ENCODE measurements at regions not wholly inside any gene's neighbourhood (a gene's known extent, or its start where the extent isn't known, plus 50 kb on each side); places are given as distances from the start of the nearest gene placed in this dataset.

GRCh38 chr3:13966302-13966701 is 86.4 kb upstream of the WNT7A start:
- Histone ChIP-seq H3K9me3 (ENCODE audit: control insufficient read depth in 1 of 2, low read length in 2 of 2) (peaks cover 0 to 5% of the 10 kb centered on the region in 2 donors), H3K4me3 (ENCODE audit: low read depth in 1 of 2, low read length in 2 of 2) (no peak overlapping the region), H3K27ac (ENCODE audit: low read depth, low read length) (no peak overlapping the region), H3K27me3 (ENCODE audit: control insufficient read depth in 1 of 2, insufficient read depth in 2 of 2, low read length in 2 of 2) (no peaks in the 10 kb centered on the region), H3K4me1 (ENCODE audit: control insufficient read depth in 1 of 2, insufficient read depth in 2 of 2, low read length in 2 of 2) (no peaks in the 10 kb centered on the region), H3K36me3 (ENCODE audit: control insufficient read depth in 1 of 2, insufficient read depth in 2 of 2, low read length in 2 of 2) (no peaks in the 10 kb centered on the region), H3K9ac (ENCODE audit: low read depth in 1 of 2, low read length in 2 of 2) (no peak overlapping the region)

- Histone ChIP-seq H3K36me3 (ENCODE audit: control insufficient read depth in 1 of 2, insufficient read depth in 2 of 2, low read length in 2 of 2) (no peaks in the 10 kb centered on the region), H3K4me3 (ENCODE audit: low read depth in 1 of 2, low read length in 2 of 2) (no peak overlapping the region), H3K9ac (ENCODE audit: low read depth in 1 of 2, low read length in 2 of 2) (no peak overlapping the region), H3K27me3 (ENCODE audit: control insufficient read depth in 1 of 2, insufficient read depth in 2 of 2, low read length in 2 of 2) (no peaks in the 10 kb centered on the region), H3K9me3 (ENCODE audit: control insufficient read depth in 1 of 2, low read length in 2 of 2) (no peaks in the 10 kb centered on the region), H3K4me1 (ENCODE audit: control insufficient read depth in 1 of 2, insufficient read depth in 2 of 2, low read length in 2 of 2) (no peaks in the 10 kb centered on the region), H3K27ac (ENCODE audit: low read depth, low read length) (no peak overlapping the region)
These were observed 83.4 kb upstream of the WNT7A start for GRCh38 chr3:13963137-13963886.

GRCh38 chr3:13954741-13955483 is 75.0 kb upstream of the WNT7A start:
- no peak overlapping the region for H3K9ac ChIP-seq (ENCODE audit: low read depth in 1 of 2, low read length in 2 of 2)
- no peaks in the 10 kb centered on the region for H3K36me3 ChIP-seq (ENCODE audit: control insufficient read depth in 1 of 2, insufficient read depth in 2 of 2, low read length in 2 of 2)
- no peaks in the 10 kb centered on the region for H3K27me3 ChIP-seq (ENCODE audit: control insufficient read depth in 1 of 2, insufficient read depth in 2 of 2, low read length in 2 of 2)
- no peak overlapping the region for H3K4me3 ChIP-seq (ENCODE audit: low read depth in 1 of 2, low read length in 2 of 2)
- H3K9me3 ChIP-seq (ENCODE audit: control insufficient read depth in 1 of 2, low read length in 2 of 2) = no peaks in the 10 kb centered on the region
- H3K4me1 ChIP-seq (ENCODE audit: control insufficient read depth in 1 of 2, insufficient read depth in 2 of 2, low read length in 2 of 2) = peaks cover 4 to 11% of the 10 kb centered on the region in 2 donors
- H3K27ac ChIP-seq (ENCODE audit: low read depth, low read length) = no peak overlapping the region

- Histone ChIP-seq H3K27ac (ENCODE audit: low read depth, low read length) (no peak overlapping the region), H3K36me3 (ENCODE audit: control insufficient read depth in 1 of 2, insufficient read depth in 2 of 2, low read length in 2 of 2) (no peaks in the 10 kb centered on the region), H3K4me3 (ENCODE audit: low read depth in 1 of 2, low read length in 2 of 2) (no peak overlapping the region), H3K9ac (ENCODE audit: low read depth in 1 of 2, low read length in 2 of 2) (no peak overlapping the region), H3K9me3 (ENCODE audit: control insufficient read depth in 1 of 2, low read length in 2 of 2) (no peaks in the 10 kb centered on the region), H3K4me1 (ENCODE audit: control insufficient read depth in 1 of 2, insufficient read depth in 2 of 2, low read length in 2 of 2) (peaks cover 8 to 11% of the 10 kb centered on the region in 2 donors), H3K27me3 (ENCODE audit: control insufficient read depth in 1 of 2, insufficient read depth in 2 of 2, low read length in 2 of 2) (no peaks in the 10 kb centered on the region)
These were observed 74.4 kb upstream of the WNT7A start for GRCh38 chr3:13954266-13954665.

GRCh38 chr3:13951184-13951583 is 71.3 kb upstream of the WNT7A start:
- peaks cover 10 to 11% of the 10 kb centered on the region in 2 donors for H3K4me1 ChIP-seq (ENCODE audit: control insufficient read depth in 1 of 2, insufficient read depth in 2 of 2, low read length in 2 of 2)
- H3K27me3 ChIP-seq (ENCODE audit: control insufficient read depth in 1 of 2, insufficient read depth in 2 of 2, low read length in 2 of 2) = no peaks in the 10 kb centered on the region
- no peak overlapping the region for H3K4me3 ChIP-seq (ENCODE audit: low read depth in 1 of 2, low read length in 2 of 2)
- H3K9ac ChIP-seq (ENCODE audit: low read depth in 1 of 2, low read length in 2 of 2) = no peak overlapping the region
- H3K36me3 ChIP-seq (ENCODE audit: control insufficient read depth in 1 of 2, insufficient read depth in 2 of 2, low read length in 2 of 2) = no peaks in the 10 kb centered on the region
- no peak overlapping the region for H3K27ac ChIP-seq (ENCODE audit: low read depth, low read length)
- no peaks in the 10 kb centered on the region for H3K9me3 ChIP-seq (ENCODE audit: control insufficient read depth in 1 of 2, low read length in 2 of 2)

GRCh38 chr3:13950042-13950441 is 70.2 kb upstream of the WNT7A start:
- H3K4me3 ChIP-seq (ENCODE audit: low read depth in 1 of 2, low read length in 2 of 2) = no peak overlapping the region
- peaks cover 10 to 11% of the 10 kb centered on the region in 2 donors for H3K4me1 ChIP-seq (ENCODE audit: control insufficient read depth in 1 of 2, insufficient read depth in 2 of 2, low read length in 2 of 2)
- no peak overlapping the region for H3K27ac ChIP-seq (ENCODE audit: low read depth, low read length)
- no peaks in the 10 kb centered on the region for H3K36me3 ChIP-seq (ENCODE audit: control insufficient read depth in 1 of 2, insufficient read depth in 2 of 2, low read length in 2 of 2)
- no peaks in the 10 kb centered on the region for H3K9me3 ChIP-seq (ENCODE audit: control insufficient read depth in 1 of 2, low read length in 2 of 2)
- H3K9ac ChIP-seq (ENCODE audit: low read depth in 1 of 2, low read length in 2 of 2) = no peak overlapping the region
- no peaks in the 10 kb centered on the region for H3K27me3 ChIP-seq (ENCODE audit: control insufficient read depth in 1 of 2, insufficient read depth in 2 of 2, low read length in 2 of 2)

GRCh38 chr3:13947912-13948311 is 68.0 kb upstream of the WNT7A start:
- H3K27ac ChIP-seq (ENCODE audit: low read depth, low read length) = no peak overlapping the region
- no peak overlapping the region for H3K9ac ChIP-seq (ENCODE audit: low read depth in 1 of 2, low read length in 2 of 2)
- no peaks in the 10 kb centered on the region for H3K27me3 ChIP-seq (ENCODE audit: control insufficient read depth in 1 of 2, insufficient read depth in 2 of 2, low read length in 2 of 2)
- H3K9me3 ChIP-seq (ENCODE audit: control insufficient read depth in 1 of 2, low read length in 2 of 2) = no peaks in the 10 kb centered on the region
- peaks cover 10 to 11% of the 10 kb centered on the region in 2 donors for H3K4me1 ChIP-seq (ENCODE audit: control insufficient read depth in 1 of 2, insufficient read depth in 2 of 2, low read length in 2 of 2)
- H3K36me3 ChIP-seq (ENCODE audit: control insufficient read depth in 1 of 2, insufficient read depth in 2 of 2, low read length in 2 of 2) = no peaks in the 10 kb centered on the region
- H3K4me3 ChIP-seq (ENCODE audit: low read depth in 1 of 2, low read length in 2 of 2) = no peak overlapping the region

GRCh38 chr3:13939206-13939605 is 59.3 kb upstream of the WNT7A start:
- Histone ChIP-seq H3K4me3 (ENCODE audit: low read depth in 1 of 2, low read length in 2 of 2) (no peak overlapping the region), H3K27me3 (ENCODE audit: control insufficient read depth in 1 of 2, insufficient read depth in 2 of 2, low read length in 2 of 2) (no peaks in the 10 kb centered on the region), H3K9me3 (ENCODE audit: control insufficient read depth in 1 of 2, low read length in 2 of 2) (no peaks in the 10 kb centered on the region), H3K9ac (ENCODE audit: low read depth in 1 of 2, low read length in 2 of 2) (no peak overlapping the region), H3K4me1 (ENCODE audit: control insufficient read depth in 1 of 2, insufficient read depth in 2 of 2, low read length in 2 of 2) (no peaks in the 10 kb centered on the region), H3K36me3 (ENCODE audit: control insufficient read depth in 1 of 2, insufficient read depth in 2 of 2, low read length in 2 of 2) (no peaks in the 10 kb centered on the region), H3K27ac (ENCODE audit: low read depth, low read length) (no peak overlapping the region)

- Histone ChIP-seq H3K4me1 (ENCODE audit: control insufficient read depth in 1 of 2, insufficient read depth in 2 of 2, low read length in 2 of 2) (no peaks in the 10 kb centered on the region), H3K27me3 (ENCODE audit: control insufficient read depth in 1 of 2, insufficient read depth in 2 of 2, low read length in 2 of 2) (no peaks in the 10 kb centered on the region), H3K27ac (ENCODE audit: low read depth, low read length) (no peak overlapping the region), H3K4me3 (ENCODE audit: low read depth in 1 of 2, low read length in 2 of 2) (no peak overlapping the region), H3K36me3 (ENCODE audit: control insufficient read depth in 1 of 2, insufficient read depth in 2 of 2, low read length in 2 of 2) (no peaks in the 10 kb centered on the region), H3K9me3 (ENCODE audit: control insufficient read depth in 1 of 2, low read length in 2 of 2) (no peaks in the 10 kb centered on the region), H3K9ac (ENCODE audit: low read depth in 1 of 2, low read length in 2 of 2) (no peak overlapping the region)
These were observed 57.3 kb upstream of the WNT7A start for GRCh38 chr3:13937131-13937530.

GRCh38 chr3:13935494-13936094 is 55.7 kb upstream of the WNT7A start:
- Histone ChIP-seq H3K27ac (ENCODE audit: low read depth, low read length) (no peak overlapping the region), H3K4me1 (ENCODE audit: control insufficient read depth in 1 of 2, insufficient read depth in 2 of 2, low read length in 2 of 2) (no peaks in the 10 kb centered on the region), H3K9ac (ENCODE audit: low read depth in 1 of 2, low read length in 2 of 2) (no peak overlapping the region), H3K36me3 (ENCODE audit: control insufficient read depth in 1 of 2, insufficient read depth in 2 of 2, low read length in 2 of 2) (no peaks in the 10 kb centered on the region), H3K4me3 (ENCODE audit: low read depth in 1 of 2, low read length in 2 of 2) (no peak overlapping the region), H3K9me3 (ENCODE audit: control insufficient read depth in 1 of 2, low read length in 2 of 2) (no peaks in the 10 kb centered on the region), H3K27me3 (ENCODE audit: control insufficient read depth in 1 of 2, insufficient read depth in 2 of 2, low read length in 2 of 2) (no peaks in the 10 kb centered on the region)
